T-cell (primary cell): ENCODE measurements at regions not wholly inside any gene's neighbourhood (a gene's known extent, or its start where the extent isn't known, plus 50 kb on each side); places are given as distances from the start of the nearest gene placed in this dataset.

Experiments
- ATAC-seq, 4 experiments: fragments of 200-7000 bp in 3 of 4; fragments of 150-1000 bp in 1 of 4; cut with Tn5 transposase; replicated peaks in 1 of 4; 1 replicate in 3 of 4; 2 replicates in 1 of 4; pipeline ENCODE4 v1.10.0; 2021; ENCODE audit warnings: moderate library complexity in 3 of 4, mild to moderate bottlenecking in 2 of 4, moderate number of reproducible peaks in 1 of 4
- CTCF ChIA-PET, 2 donors: fragments of 300-600 bp; sonication (Branson Sonifier 250); formaldehyde crosslinking; loops; one replicate each; lab custom pipeline; 2022; ENCODE audit warnings: antibody characterized with exemption in 2 of 2; lab: Charles Lee
- POLR2A ChIA-PET, 2 donors: fragments of 300-600 bp; sonication (Branson Sonifier 250); formaldehyde crosslinking; loops; one replicate each; lab custom pipeline; 2022; ENCODE audit warnings: antibody characterized with exemption in 2 of 2; lab: Charles Lee
- DNase-seq, 35 experiments: peaks; one replicate each; pipeline versions ENCODE4 v3.0.0 to v3.0.0-alpha.2; 2013 to 2023
- H3K27ac ChIP-seq: one replicate; pipeline ENCODE4 v1.5.1; 2013; ENCODE audit warnings: low read length
- H3K27me3 ChIP-seq, 2 experiments: replicated peaks in 1 of 2; 1 replicate in 1 of 2; 2 replicates in 1 of 2; pipeline versions ENCODE4 v1.6.1 to v1.7.0; 2013; ENCODE audit warnings: low read length in 1 of 2, mixed read lengths in 1 of 2; ENCODE audit not compliant: control insufficient read depth in 2 of 2, insufficient read depth in 2 of 2; ENCODE audit errors: extremely low read depth in 1 of 2
- H3K36me3 ChIP-seq, 2 donors: 1 replicate in 1 of 2; 2 replicates in 1 of 2; pipeline versions ENCODE4 v1.6.1 to v1.7.0; 2013; ENCODE audit warnings: low read length in 1 of 2; ENCODE audit not compliant: control insufficient read depth in 2 of 2, insufficient read depth in 1 of 2; ENCODE audit errors: extremely low read depth in 1 of 2
- H3K4me1 ChIP-seq, 2 experiments: 1 replicate in 1 of 2; 2 replicates in 1 of 2; pipeline versions ENCODE4 v1.6.1 to v1.7.0; 2013; ENCODE audit warnings: low read length in 2 of 2, mixed read lengths in 1 of 2; ENCODE audit not compliant: insufficient read depth in 2 of 2, control insufficient read depth in 1 of 2; ENCODE audit errors: extremely low read depth in 1 of 2
- H3K4me3 ChIP-seq, 2 donors: 1 replicate in 1 of 2; 2 replicates in 1 of 2; pipeline versions ENCODE4 v1.5.1 to v1.7.0; 2013; ENCODE audit warnings: mild to moderate bottlenecking in 2 of 2, low read length in 1 of 2, moderate library complexity in 1 of 2; ENCODE audit not compliant: control insufficient read depth in 1 of 2; ENCODE audit errors: extremely low read depth in 1 of 2
- H3K9me3 ChIP-seq: 2 replicates; pipeline ENCODE4 v1.7.0; 2013
- H3K27ac Mint-ChIP-seq, 2 donors: one replicate each; pipeline ENCODE4 v1.8.0; 2020 to 2021; ENCODE audit warnings: mild to moderate bottlenecking in 2 of 2, mixed read lengths in 2 of 2
- H3K27me3 Mint-ChIP-seq, 2 donors: one replicate each; pipeline ENCODE4 v1.8.0; 2021 to 2022; ENCODE audit warnings: mixed read lengths in 2 of 2
- H3K36me3 Mint-ChIP-seq: one replicate; pipeline ENCODE4 v1.8.0; 2021; ENCODE audit warnings: mixed read lengths
- H3K4me1 Mint-ChIP-seq, 3 donors: one replicate each; pipeline ENCODE4 v1.8.0; 2020 to 2022; ENCODE audit warnings: mixed read lengths in 3 of 3, mild to moderate bottlenecking in 1 of 3
- H3K4me3 Mint-ChIP-seq, 3 donors: one replicate each; pipeline ENCODE4 v1.8.0; 2020 to 2022; ENCODE audit warnings: mild to moderate bottlenecking in 3 of 3, mixed read lengths in 3 of 3, moderate library complexity in 3 of 3
- H3K9me3 Mint-ChIP-seq, 3 donors: one replicate each; pipeline ENCODE4 v1.8.0; 2020 to 2022; ENCODE audit warnings: mixed read lengths in 3 of 3
- WGBS: methylation state at CpG from one replicate; pipeline ENCODE4 v1.1.5; 2013; ENCODE audit warnings: missing lambda C conversion rate; ENCODE audit not compliant: insufficient coverage; 5-methylcytosine and 5-hydroxymethylcytosine counted together

DNA sequence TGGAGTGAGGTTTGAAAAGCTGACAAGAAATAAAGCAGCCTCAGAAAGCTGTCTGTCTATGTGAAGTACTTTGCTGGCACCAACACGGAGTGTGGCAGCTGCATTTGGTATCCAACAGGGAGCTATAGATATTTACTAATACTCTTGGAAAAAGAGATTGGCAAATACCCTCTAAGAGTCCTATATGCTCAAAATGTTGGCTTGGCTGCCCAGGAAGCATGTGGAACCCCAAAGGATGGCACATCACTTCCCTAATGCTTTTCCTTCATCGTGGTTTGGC is 398.3 kb downstream of the TLE4 start:
- Mint-ChIP-seq H3K27ac (no peak overlapping the region), H3K4me3 (no peak overlapping the region), H3K9me3 (no peaks in the 10 kb centered on the region), H3K4me1 (no peaks in the 10 kb centered on the region), H3K27me3 (peaks cover 17 to 20% of the 10 kb centered on the region in 2 donors), H3K36me3 (no peaks in the 10 kb centered on the region)
- POLR2A ChIA-PET, result no interaction called here
- no peaks in the 10 kb centered on the region for H3K36me3 ChIP-seq
- CTCF ChIA-PET, result no interaction called here
- H3K27me3 ChIP-seq, result no peaks in the 10 kb centered on the region
- ATAC-seq (no peak), DNase-seq (no peak)
- H3K9me3 ChIP-seq, result no peaks in the 10 kb centered on the region
- WGBS, result no CpG with 5 or more reads among the region's 2 CpGs
- no peak overlapping the region for H3K27ac ChIP-seq
- H3K4me1 ChIP-seq, result no peaks in the 10 kb centered on the region
- H3K4me3 ChIP-seq, result no peak overlapping the region

DNA sequence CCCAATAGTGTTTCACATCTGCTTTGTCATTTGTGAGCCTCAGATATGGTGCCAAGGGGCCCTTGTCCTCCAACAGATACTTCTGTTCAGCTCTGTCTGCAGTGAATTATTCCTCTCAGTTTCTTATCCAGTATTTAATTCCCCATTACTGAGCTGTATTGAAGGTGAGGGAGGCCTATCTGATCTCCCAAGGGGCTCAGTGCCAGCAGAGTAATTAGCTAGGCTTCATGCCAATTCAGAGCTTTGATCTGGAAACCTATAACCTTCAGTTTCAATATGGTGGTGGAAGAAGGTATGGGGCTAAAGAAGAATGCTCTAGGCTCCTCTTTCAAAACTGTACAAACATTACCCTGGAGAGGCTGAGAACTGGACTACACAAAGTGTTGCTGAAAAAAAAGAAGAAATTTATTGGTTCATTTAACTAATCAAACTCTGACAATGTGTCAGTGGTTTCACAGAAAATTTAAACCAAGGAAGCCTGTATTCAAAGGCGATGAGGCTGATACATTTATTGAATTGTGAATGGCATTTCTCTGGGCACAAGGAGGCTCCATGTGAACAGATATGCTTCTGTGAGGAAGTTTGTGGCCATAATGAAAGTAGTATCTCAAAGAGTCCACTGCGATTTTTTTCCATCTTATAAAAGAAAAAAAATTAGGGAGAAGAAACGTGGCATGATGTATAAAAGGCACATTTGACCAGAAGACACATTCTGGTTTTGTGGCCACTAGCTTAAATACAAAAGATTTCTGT is 397.8 kb downstream of the TLE4 start:
- H3K4me3 Mint-ChIP-seq, result no peak overlapping the region
- WGBS, result 83% methylated on average over 1 of the region's 3 CpGs
- H3K27ac Mint-ChIP-seq, result no peak overlapping the region
- Histone ChIP-seq H3K9me3 (no peaks in the 10 kb centered on the region), H3K27ac (no peak overlapping the region), H3K4me1 (no peaks in the 10 kb centered on the region), H3K27me3 (no peaks in the 10 kb centered on the region), H3K36me3 (no peaks in the 10 kb centered on the region), H3K4me3 (no peak overlapping the region)
- DNase-seq (no peak), ATAC-seq (no peak)
- H3K4me1 Mint-ChIP-seq, result no peaks in the 10 kb centered on the region
- no peaks in the 10 kb centered on the region for H3K36me3 Mint-ChIP-seq
- CTCF ChIA-PET, result no interaction called here
- POLR2A ChIA-PET, result no interaction called here
- H3K27me3 Mint-ChIP-seq, result peaks cover 17 to 20% of the 10 kb centered on the region in 2 donors
- H3K9me3 Mint-ChIP-seq, result no peaks in the 10 kb centered on the region

DNA sequence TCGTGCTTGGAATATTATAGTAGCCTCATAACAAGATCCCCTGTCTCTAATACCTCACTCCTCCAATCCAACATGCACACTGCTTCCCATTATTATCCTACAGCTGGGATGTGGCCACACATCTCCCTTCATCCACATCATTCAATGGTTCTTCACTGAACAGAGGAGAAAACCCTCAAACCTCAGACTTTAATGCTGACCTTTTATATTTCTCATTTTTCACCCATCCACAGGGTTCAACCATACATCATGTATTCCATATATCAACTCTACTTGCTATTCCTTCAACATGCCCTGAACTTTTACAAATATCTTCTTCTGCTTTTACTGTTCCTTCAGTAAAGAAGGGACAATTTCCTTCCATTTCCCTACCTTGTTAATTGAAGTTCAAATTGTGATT is 396.8 kb downstream of the TLE4 start:
- Histone ChIP-seq H3K27me3 (no peaks in the 10 kb centered on the region), H3K4me3 (no peak overlapping the region), H3K27ac (no peak overlapping the region), H3K4me1 (no peaks in the 10 kb centered on the region), H3K9me3 (no peaks in the 10 kb centered on the region), H3K36me3 (no peaks in the 10 kb centered on the region)
- H3K27ac Mint-ChIP-seq, result no peak overlapping the region
- no peaks in the 10 kb centered on the region for H3K36me3 Mint-ChIP-seq
- ATAC-seq, result no peak
- H3K4me3 Mint-ChIP-seq, result no peak overlapping the region
- no CpG with 5 or more reads among the region's 1 CpG for WGBS
- no peaks in the 10 kb centered on the region for H3K4me1 Mint-ChIP-seq
- ChIA-PET POLR2A (no interaction called here), CTCF (no interaction called here)
- H3K27me3 Mint-ChIP-seq, result peaks cover 17 to 20% of the 10 kb centered on the region in 2 donors
- no peak for DNase-seq
- H3K9me3 Mint-ChIP-seq, result no peaks in the 10 kb centered on the region

DNA sequence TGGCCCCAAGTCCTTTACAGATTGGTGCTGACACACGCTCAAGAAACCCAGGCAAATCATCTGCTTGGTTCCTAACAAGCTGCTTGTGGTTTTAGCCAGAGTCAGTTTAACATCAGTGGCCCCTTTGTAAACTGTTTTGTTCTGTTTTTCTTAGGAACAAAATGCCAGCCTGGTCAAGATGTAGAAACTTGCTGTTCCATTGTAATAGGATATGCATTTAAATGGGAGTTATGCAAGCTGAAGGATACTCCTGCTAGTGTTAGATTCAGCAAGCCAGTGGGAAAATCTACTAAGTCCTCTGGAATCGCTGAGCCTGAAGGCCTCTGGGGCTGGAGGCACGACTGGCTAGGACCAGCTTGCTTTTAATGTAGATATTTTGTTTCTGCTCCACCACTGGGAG is 391.1 kb downstream of the TLE4 start:
- ATAC-seq, result no peak

DNA sequence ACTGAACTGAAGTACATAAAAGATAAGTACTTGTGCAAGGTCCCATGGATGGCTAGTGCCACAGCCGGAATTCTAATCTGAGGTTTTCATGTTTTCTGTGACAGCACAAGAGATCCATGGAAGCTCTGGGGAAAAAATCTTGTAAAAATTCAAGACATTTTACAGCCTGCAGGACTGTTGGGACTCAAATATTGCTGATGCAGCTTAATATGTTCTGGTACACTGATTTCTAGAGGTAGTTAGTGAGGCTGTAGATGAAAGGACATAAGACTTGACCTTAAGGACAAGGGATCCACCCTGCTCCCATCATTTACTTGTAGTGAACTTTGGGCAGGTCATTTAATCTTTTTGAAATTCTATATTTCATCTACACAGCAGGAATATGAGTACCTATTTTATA is 390.4 kb downstream of the TLE4 start:
- no peaks in the 10 kb centered on the region for H3K4me1 ChIP-seq
- no peaks in the 10 kb centered on the region for H3K4me1 Mint-ChIP-seq
- ChIA-PET POLR2A (no interaction called here), CTCF (no interaction called here)
- H3K36me3 ChIP-seq, result no peaks in the 10 kb centered on the region
- H3K9me3 Mint-ChIP-seq, result no peaks in the 10 kb centered on the region
- H3K36me3 Mint-ChIP-seq, result no peaks in the 10 kb centered on the region
- H3K27ac ChIP-seq, result no peak overlapping the region
- no peaks in the 10 kb centered on the region for H3K9me3 ChIP-seq
- DNase-seq (no peak), ATAC-seq (no peak)
- no peaks in the 10 kb centered on the region for H3K27me3 ChIP-seq
- H3K27ac Mint-ChIP-seq, result no peak overlapping the region
- H3K27me3 Mint-ChIP-seq, result peaks cover 0 to 4% of the 10 kb centered on the region in 2 donors
- no peak overlapping the region for H3K4me3 ChIP-seq
- H3K4me3 Mint-ChIP-seq, result no peak overlapping the region
- 100% methylated on average over 1 of the region's 1 CpG for WGBS

More for the DNA sequence above, 391.1 kb downstream of the TLE4 start:
- Mint-ChIP-seq H3K9me3 (no peaks in the 10 kb centered on the region), H3K27ac (no peak overlapping the region), H3K4me3 (no peak overlapping the region), H3K4me1 (no peaks in the 10 kb centered on the region), H3K36me3 (no peaks in the 10 kb centered on the region), H3K27me3 (peaks cover 1 to 5% of the 10 kb centered on the region in 2 donors)
- DNase-seq, result no peak
- POLR2A ChIA-PET, result no interaction called here
- no peak overlapping the region for H3K27ac ChIP-seq
- 67% methylated on average over 1 of the region's 3 CpGs for WGBS
- H3K36me3 ChIP-seq, result no peaks in the 10 kb centered on the region
- no peak overlapping the region for H3K4me3 ChIP-seq
- no peaks in the 10 kb centered on the region for H3K9me3 ChIP-seq
- no peaks in the 10 kb centered on the region for H3K4me1 ChIP-seq
- H3K27me3 ChIP-seq, result no peaks in the 10 kb centered on the region
- CTCF ChIA-PET, result no interaction called here

- ATAC-seq, result no peak
Measured at GRCh38 chr9:79955300-79955699, 383.5 kb downstream of the TLE4 start.

DNA sequence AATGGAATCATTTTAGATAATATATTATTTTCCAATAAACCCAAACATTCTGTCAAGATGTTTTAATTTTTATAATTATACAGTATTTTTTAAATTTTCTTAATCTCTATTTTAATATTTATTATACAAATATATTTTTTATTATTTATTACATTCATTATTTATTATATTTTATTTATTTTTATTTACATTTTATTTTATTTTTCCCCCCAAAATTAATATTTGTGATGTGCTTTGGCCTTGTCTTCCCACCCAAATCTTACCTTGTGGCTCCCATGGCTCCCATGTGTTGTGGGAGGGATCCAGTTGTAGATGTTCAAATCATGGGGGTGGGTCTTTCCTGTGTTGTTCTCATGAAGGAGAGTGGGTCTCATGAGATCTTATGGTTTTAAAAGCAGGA is 382.1 kb downstream of the TLE4 start:
- Histone ChIP-seq H3K27ac (no peak overlapping the region), H3K4me1 (no peaks in the 10 kb centered on the region), H3K36me3 (no peaks in the 10 kb centered on the region), H3K9me3 (no peaks in the 10 kb centered on the region), H3K4me3 (no peak overlapping the region), H3K27me3 (no peaks in the 10 kb centered on the region)
- Mint-ChIP-seq H3K27ac (no peak overlapping the region), H3K9me3 (peaks cover 6 to 8% (median 8%) of the 10 kb centered on the region in 3 donors), H3K27me3 (no peaks in the 10 kb centered on the region), H3K4me3 (no peak overlapping the region), H3K36me3 (no peaks in the 10 kb centered on the region), H3K4me1 (no peaks in the 10 kb centered on the region)
- no peak for ATAC-seq
- DNase-seq, result no peak
- CTCF ChIA-PET, result no interaction called here
- POLR2A ChIA-PET, result no interaction called here

More at GRCh38 chr9:79955300-79955699, 383.5 kb downstream of the TLE4 start:
- Histone ChIP-seq H3K4me1 (no peaks in the 10 kb centered on the region), H3K9me3 (no peaks in the 10 kb centered on the region), H3K4me3 (no peak overlapping the region), H3K36me3 (no peaks in the 10 kb centered on the region), H3K27me3 (no peaks in the 10 kb centered on the region), H3K27ac (no peak overlapping the region)
- peaks cover 6 to 8% (median 8%) of the 10 kb centered on the region in 3 donors for H3K9me3 Mint-ChIP-seq
- no peaks in the 10 kb centered on the region for H3K27me3 Mint-ChIP-seq
- ChIA-PET POLR2A (no interaction called here), CTCF (no interaction called here)
- H3K36me3 Mint-ChIP-seq, result no peaks in the 10 kb centered on the region
- WGBS, result 86% methylated on average over 2 of the region's 3 CpGs
- peak in 2 of 35 experiments; percentile 2 for DNase-seq
- H3K27ac Mint-ChIP-seq, result no peak overlapping the region
- no peak overlapping the region for H3K4me3 Mint-ChIP-seq
- no peaks in the 10 kb centered on the region for H3K4me1 Mint-ChIP-seq
